Loucy (cell line): ENCODE measurements at regions not wholly inside any gene's neighbourhood (a gene's known extent, or its start where the extent isn't known, plus 50 kb on each side); places are given as distances from the start of the nearest gene placed in this dataset.

Experiments used
- H2AFZ ChIP-seq: fragments of 200-600 bp; sonication (generic); 2 replicates; pipeline ENCODE4 v1.6.0; 2016; ENCODE audit warnings: antibody characterized with exemption, mild to moderate bottlenecking, low read length, moderate library complexity
- H3F3A ChIP-seq: fragments of 200-600 bp; 2 replicates; pipeline ENCODE4 v1.6.0; 2016; ENCODE audit warnings: antibody characterized with exemption, low read depth, mild to moderate bottlenecking
- H3K27me3 ChIP-seq: fragments of 200-600 bp; sonication (generic); 2 replicates; pipeline ENCODE4 v1.6.1; 2014; ENCODE audit warnings: low read length, mild to moderate bottlenecking; ENCODE audit not compliant: insufficient read depth, poor library complexity, severe bottlenecking
- H3K36me3 ChIP-seq: fragments of 200-600 bp; sonication (generic); 2 replicates; pipeline ENCODE4 v1.6.1; 2016; ENCODE audit warnings: low read length; ENCODE audit not compliant: insufficient read depth
- H3K4me1 ChIP-seq: fragments of 200-600 bp; sonication (generic); 2 replicates; pipeline ENCODE4 v1.5.1; 2014; ENCODE audit warnings: low read length, mild to moderate bottlenecking; ENCODE audit not compliant: insufficient read depth, poor library complexity, severe bottlenecking
- H3K4me2 ChIP-seq: fragments of 200-600 bp; sonication (generic); 2 replicates; pipeline ENCODE4 v1.6.0; 2014; ENCODE audit warnings: antibody characterized with exemption, low read length, low read depth, mild to moderate bottlenecking; ENCODE audit not compliant: poor library complexity, severe bottlenecking
- H3K4me3 ChIP-seq: fragments of 200-600 bp; sonication (generic); 2 replicates; pipeline ENCODE4 v1.5.1; 2014; ENCODE audit warnings: low read length, mild to moderate bottlenecking, mixed read lengths; ENCODE audit not compliant: poor library complexity, severe bottlenecking
- H3K79me2 ChIP-seq: fragments of 200-600 bp; sonication (generic); 2 replicates; pipeline ENCODE4 v1.6.1; 2014; ENCODE audit warnings: low read length; ENCODE audit not compliant: insufficient read depth
- H3K9ac ChIP-seq: fragments of 200-600 bp; sonication (generic); 2 replicates; pipeline ENCODE4 v1.6.0; 2014; ENCODE audit warnings: mild to moderate bottlenecking, low read depth, low read length, moderate library complexity; ENCODE audit not compliant: poor library complexity, severe bottlenecking
- H3K9me2 ChIP-seq: fragments of 200-600 bp; sonication (generic); replicated peaks from 2 replicates; pipeline ENCODE4 v1.6.1; 2016; ENCODE audit warnings: low read depth, low read length, mixed read lengths
- H3K9me3 ChIP-seq: fragments of 200-600 bp; sonication (generic); 2 replicates; pipeline ENCODE4 v1.6.1; 2014; ENCODE audit warnings: mild to moderate bottlenecking, antibody characterized with exemption, low read length, low read depth; ENCODE audit not compliant: insufficient read depth
- H4K20me1 ChIP-seq: fragments of 200-600 bp; sonication (generic); 2 replicates; pipeline ENCODE4 v1.6.0; 2014; ENCODE audit warnings: antibody characterized with exemption, low read length, mild to moderate bottlenecking; ENCODE audit not compliant: insufficient read depth, poor library complexity, severe bottlenecking
- CTCF ChIP-seq: fragments of 200-600 bp; sonication (generic); conservative IDR thresholded peaks from 2 replicates; pipeline ENCODE4 v1.5.1; 2014; ENCODE audit warnings: mild to moderate bottlenecking, antibody characterized with exemption, low read length
- EZH2phosphoT487 ChIP-seq: fragments of 200-600 bp; IDR thresholded peaks from 2 replicates; pipeline ENCODE4 v1.6.1; 2018; ENCODE audit warnings: antibody characterized with exemption, mild to moderate bottlenecking, moderate library complexity, borderline replicate concordance

- Histone ChIP-seq H3K4me2 (no peak overlapping the region), H3K27me3 (no peaks in the 10 kb centered on the region), H3K4me3 (no peak overlapping the region), H4K20me1 (no peaks in the 10 kb centered on the region), H3K9ac (no peak overlapping the region), H3K4me1 (no peaks in the 10 kb centered on the region), H3K9me3 (no peaks in the 10 kb centered on the region), H3F3A (no peaks in the 10 kb centered on the region), H3K79me2 (no peaks in the 10 kb centered on the region), H2AFZ (no peak overlapping the region), H3K36me3 (no peaks in the 10 kb centered on the region), H3K9me2 (no peaks in the 10 kb centered on the region)
- no peak for TF ChIP-seq EZH2phosphoT487
- TF ChIP-seq CTCF = no peak
Measured at GRCh38 chr5:23303836-23304235, 203.6 kb upstream of the PRDM9 start.

DNA sequence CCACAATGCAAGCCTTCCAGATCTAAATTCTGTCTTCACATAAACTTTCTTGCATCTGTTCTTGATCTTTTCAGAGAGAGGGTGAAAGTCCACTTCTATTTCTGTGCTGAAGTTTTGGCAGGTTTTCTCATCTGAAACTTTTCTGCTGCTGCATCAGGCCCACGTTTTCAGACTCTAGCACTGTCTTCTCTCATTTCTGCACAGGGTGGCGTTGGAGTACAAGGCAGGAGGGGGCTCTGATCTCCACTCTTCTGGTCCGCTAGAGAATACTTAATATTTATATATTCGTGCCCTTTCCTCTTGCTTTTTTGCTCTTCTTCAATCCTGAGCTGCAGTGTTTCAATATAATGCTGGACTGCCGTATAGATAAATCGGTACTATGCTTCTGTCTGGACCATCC, 204.0 kb upstream of the PRDM9 start:
- Histone ChIP-seq H4K20me1 (no peaks in the 10 kb centered on the region), H3K36me3 (no peaks in the 10 kb centered on the region), H3K9me2 (no peaks in the 10 kb centered on the region), H3K9ac (no peak overlapping the region), H3K4me1 (no peaks in the 10 kb centered on the region), H3K4me2 (no peak overlapping the region), H3K79me2 (no peaks in the 10 kb centered on the region), H3K4me3 (no peak overlapping the region), H3K9me3 (no peaks in the 10 kb centered on the region), H3K27me3 (no peaks in the 10 kb centered on the region), H3F3A (no peaks in the 10 kb centered on the region), H2AFZ (no peak overlapping the region)
- TF ChIP-seq CTCF (no peak), EZH2phosphoT487 (no peak)

DNA sequence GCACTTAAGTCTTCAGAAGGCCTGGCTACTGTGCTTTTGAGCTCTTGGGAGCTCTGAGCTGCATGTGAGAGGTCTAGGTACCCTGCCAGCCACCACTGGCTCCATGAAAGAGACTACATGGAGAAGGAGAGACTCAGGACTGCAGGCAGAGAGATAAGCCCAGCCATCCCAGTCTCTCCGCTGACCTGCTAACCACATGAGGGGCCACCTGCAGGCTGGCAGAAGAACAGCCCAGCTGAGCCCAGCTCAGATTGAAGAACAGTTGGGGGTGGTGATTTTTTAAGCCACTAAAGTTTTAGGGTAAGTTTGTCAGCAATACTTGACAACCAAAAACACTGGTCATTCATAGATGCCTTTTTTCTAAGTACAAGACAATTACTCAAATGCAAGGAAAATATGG, 205.0 kb upstream of the PRDM9 start:
- H4K20me1 ChIP-seq = no peaks in the 10 kb centered on the region
- H3F3A ChIP-seq = no peaks in the 10 kb centered on the region
- H3K9me3 ChIP-seq = no peaks in the 10 kb centered on the region
- H3K27me3 ChIP-seq = no peaks in the 10 kb centered on the region
- no peak overlapping the region for H3K4me3 ChIP-seq
- H3K4me1 ChIP-seq = no peaks in the 10 kb centered on the region
- no peaks in the 10 kb centered on the region for H3K9me2 ChIP-seq
- no peaks in the 10 kb centered on the region for H3K79me2 ChIP-seq
- no peak overlapping the region for H2AFZ ChIP-seq
- no peaks in the 10 kb centered on the region for H3K36me3 ChIP-seq
- no peak overlapping the region for H3K9ac ChIP-seq
- no peak overlapping the region for H3K4me2 ChIP-seq
- no peak for TF ChIP-seq CTCF
- no peak for TF ChIP-seq EZH2phosphoT487
